Smooth muscle cell (in vitro differentiated cells): ENCODE measurements at regions not wholly inside any gene's neighbourhood (a gene's known extent, or its start where the extent isn't known, plus 50 kb on each side); places are given as distances from the start of the nearest gene placed in this dataset.

Source experiments
- DNase-seq: peaks from one replicate; lab custom pipeline; 2025; ENCODE audit not compliant: unreplicated experiment; lab: John Stamatoyannopoulos, UW
- H2AFZ ChIP-seq: fragments of 200-600 bp; sonication (generic); 2 replicates; pipeline ENCODE4 v1.6.0; 2016; ENCODE audit warnings: antibody characterized with exemption, low read depth, mild to moderate bottlenecking
- H3F3A ChIP-seq: fragments of 200-600 bp; sonication (generic); 2 replicates; pipeline ENCODE4 v1.6.0; 2017; ENCODE audit warnings: antibody characterized with exemption, low read depth
- H3K27ac ChIP-seq: fragments of 200-600 bp; sonication (generic); 2 replicates; pipeline ENCODE4 v1.5.1; 2016; ENCODE audit warnings: low read depth, mild to moderate bottlenecking
- H3K27me3 ChIP-seq: fragments of 200-600 bp; sonication (generic); 2 replicates; pipeline ENCODE4 v1.6.1; 2016; ENCODE audit warnings: low read depth, mild to moderate bottlenecking
- H3K36me3 ChIP-seq: fragments of 200-600 bp; sonication (generic); 2 replicates; pipeline ENCODE4 v1.5.1; 2016; ENCODE audit warnings: low read depth
- H3K4me1 ChIP-seq: fragments of 200-600 bp; sonication (generic); 2 replicates; pipeline ENCODE4 v1.5.1; 2016; ENCODE audit warnings: low read depth
- H3K4me2 ChIP-seq: fragments of 200-600 bp; sonication (generic); 2 replicates; pipeline ENCODE4 v1.6.0; 2016; ENCODE audit warnings: mild to moderate bottlenecking
- H3K4me3 ChIP-seq: fragments of 200-600 bp; sonication (generic); 2 replicates; pipeline ENCODE4 v1.5.1; 2016; ENCODE audit warnings: mild to moderate bottlenecking
- H3K79me2 ChIP-seq: fragments of 200-600 bp; sonication (generic); 2 replicates; pipeline ENCODE4 v1.6.0; 2016; ENCODE audit warnings: low read depth, mild to moderate bottlenecking
- H3K9ac ChIP-seq: fragments of 200-600 bp; sonication (generic); 2 replicates; pipeline ENCODE4 v1.6.0; 2016; ENCODE audit warnings: low read depth
- H3K9me3 ChIP-seq: fragments of 200-600 bp; sonication (generic); replicated peaks from 2 replicates; pipeline ENCODE4 v1.5.1; 2016; ENCODE audit warnings: low read depth
- H4K20me1 ChIP-seq: fragments of 200-600 bp; sonication (generic); 2 replicates; pipeline ENCODE4 v1.6.0; 2016; ENCODE audit warnings: low read depth
- CTCF ChIP-seq: fragments of 200-600 bp; sonication (generic); IDR thresholded peaks from 2 replicates; pipeline ENCODE4 v1.5.1; 2017; ENCODE audit warnings: borderline replicate concordance, mild to moderate bottlenecking, antibody characterized with exemption; ENCODE audit not compliant: insufficient read depth, poor library complexity, severe bottlenecking
- WGBS: methylation state at CpG from one replicate; pipeline ENCODE4 v1.1.7; 2016; ENCODE audit warnings: low lambda C conversion rate; 5-methylcytosine and 5-hydroxymethylcytosine counted together

GRCh38 chr18:43372773-43373172 is 95.5 kb upstream of the SYT4 start:
- 79% methylated on average over 1 of the region's 1 CpG for WGBS
- Histone ChIP-seq H2AFZ (no peak overlapping the region), H3K4me3 (no peak overlapping the region), H3K4me1 (no peaks in the 10 kb centered on the region), H3F3A (no peaks in the 10 kb centered on the region), H4K20me1 (no peaks in the 10 kb centered on the region), H3K79me2 (no peaks in the 10 kb centered on the region), H3K27ac (no peak overlapping the region), H3K9ac (no peak overlapping the region), H3K36me3 (no peaks in the 10 kb centered on the region), H3K9me3 (no peaks in the 10 kb centered on the region), H3K4me2 (no peak overlapping the region), H3K27me3 (no peaks in the 10 kb centered on the region)
- no peak for DNase-seq
- TF ChIP-seq CTCF = no peak

- Histone ChIP-seq H3K4me3 (no peak overlapping the region), H3K9ac (no peak overlapping the region), H3K27ac (no peak overlapping the region), H3K36me3 (no peaks in the 10 kb centered on the region), H2AFZ (no peak overlapping the region), H3K27me3 (no peaks in the 10 kb centered on the region), H3K4me2 (no peak overlapping the region), H4K20me1 (no peaks in the 10 kb centered on the region), H3K9me3 (no peaks in the 10 kb centered on the region), H3K79me2 (no peaks in the 10 kb centered on the region), H3F3A (no peaks in the 10 kb centered on the region), H3K4me1 (no peaks in the 10 kb centered on the region)
- no peak for TF ChIP-seq CTCF
- DNase-seq = no peak
- WGBS = 88% methylated on average over 4 of the region's 4 CpGs
Measured at GRCh38 chr18:43380104-43380672, 102.9 kb upstream of the SYT4 start.

GRCh38 chr18:43382641-43383403 is 105.5 kb upstream of the SYT4 start:
- Histone ChIP-seq H4K20me1 (no peaks in the 10 kb centered on the region), H2AFZ (no peak overlapping the region), H3K27ac (no peak overlapping the region), H3K4me2 (no peak overlapping the region), H3K9me3 (no peaks in the 10 kb centered on the region), H3K27me3 (no peaks in the 10 kb centered on the region), H3K4me3 (no peak overlapping the region), H3K9ac (no peak overlapping the region), H3K4me1 (no peaks in the 10 kb centered on the region), H3K36me3 (no peaks in the 10 kb centered on the region), H3K79me2 (no peaks in the 10 kb centered on the region), H3F3A (no peaks in the 10 kb centered on the region)
- no peak for TF ChIP-seq CTCF
- no peak for DNase-seq
- WGBS = 91% methylated on average over 4 of the region's 4 CpGs

- WGBS = 81% methylated on average over 2 of the region's 2 CpGs
- no peaks in the 10 kb centered on the region for H3K79me2 ChIP-seq
- H3K4me1 ChIP-seq = no peaks in the 10 kb centered on the region
Measured at GRCh38 chr18:43389163-43389562, 111.9 kb upstream of the SYT4 start.

More at GRCh38 chr18:43389163-43389562, 111.9 kb upstream of the SYT4 start:
- Histone ChIP-seq H3K4me3 (no peak overlapping the region), H3K4me2 (peak overlapping the region; percentile 55), H4K20me1 (no peaks in the 10 kb centered on the region), H3K9me3 (no peaks in the 10 kb centered on the region), H3K27ac (no peak overlapping the region), H3F3A (no peaks in the 10 kb centered on the region), H3K9ac (no peak overlapping the region), H3K27me3 (no peaks in the 10 kb centered on the region), H2AFZ (peak overlapping the region; percentile 31), H3K36me3 (no peaks in the 10 kb centered on the region)
- no peak for TF ChIP-seq CTCF
- no peak for DNase-seq
